ENCODE measurements at regions not wholly inside any gene's neighbourhood (a gene's known extent, or its start where the extent isn't known, plus 50 kb on each side); places are given as distances from the start of the nearest gene placed in this dataset.

- Histone ChIP-seq H3K9me3 (no peaks in the 10 kb centered on the region), H3K4me3 (no peak overlapping the region), H3K27me3 (no peaks in the 10 kb centered on the region), H3K27ac (no peak overlapping the region), H3K4me1 (no peaks in the 10 kb centered on the region), H3K36me3 (no peaks in the 10 kb centered on the region)
- in situ Hi-C loops (cut with MboI; ENCODE audit: low sequenced_read_pairs in 4 of 4): no loop called here
- TF ChIP-seq POLR2A (IDR thresholded peaks at IDR 0.05) (no peak), CTCF (IDR thresholded peaks at IDR 0.05 in 4 of 5, conservative IDR thresholded peaks at IDR 0.05 in 1 of 5) (no peak)
- DNase-seq: no peak
- no peak for ATAC-seq
- intact Hi-C loops (cut with DNase I; ENCODE audit: low total_unique reads): no loop called here
These were observed 470.7 kb upstream of the SLITRK1 start for GRCh38 chr13:84352946-84353345.

GRCh38 chr13:84339456-84339855 is 457.2 kb upstream of the SLITRK1 start:
- in situ Hi-C loops (cut with MboI; ENCODE audit: low sequenced_read_pairs in 4 of 4) (no loop called here), intact Hi-C loops (cut with DNase I; ENCODE audit: low total_unique reads) (no loop called here)
- no peaks in the 10 kb centered on the region for H3K36me3 ChIP-seq
- DNase-seq (no peak), ATAC-seq (no peak)
- no peak overlapping the region for H3K27ac ChIP-seq
- H3K4me1 ChIP-seq: no peaks in the 10 kb centered on the region
- H3K4me3 ChIP-seq: no peak overlapping the region
- H3K27me3 ChIP-seq: no peaks in the 10 kb centered on the region
- TF ChIP-seq POLR2A (IDR thresholded peaks at IDR 0.05): no peak
- H3K9me3 ChIP-seq: no peaks in the 10 kb centered on the region

- Histone ChIP-seq H3K4me3 (no peak overlapping the region), H3K27me3 (no peaks in the 10 kb centered on the region), H3K9me3 (no peaks in the 10 kb centered on the region), H3K4me1 (no peaks in the 10 kb centered on the region), H3K27ac (no peak overlapping the region), H3K36me3 (no peaks in the 10 kb centered on the region)
- TF ChIP-seq POLR2A (IDR thresholded peaks at IDR 0.05) (no peak), CTCF (IDR thresholded peaks at IDR 0.05 in 4 of 5, conservative IDR thresholded peaks at IDR 0.05 in 1 of 5) (no peak)
- intact Hi-C loops (cut with DNase I; ENCODE audit: low total_unique reads) (no loop called here), in situ Hi-C loops (cut with MboI; ENCODE audit: low sequenced_read_pairs in 4 of 4) (no loop called here)
- DNase-seq (no peak), ATAC-seq (no peak)
These were observed 450.1 kb upstream of the SLITRK1 start for GRCh38 chr13:84332346-84332745.

- in situ Hi-C loops (cut with MboI; ENCODE audit: low sequenced_read_pairs in 4 of 4): no loop called here
These were observed 433.3 kb upstream of the SLITRK1 start for GRCh38 chr13:84315527-84315926.

GRCh38 chr13:84303035-84303434 is 420.8 kb upstream of the SLITRK1 start:
- intact Hi-C loops (cut with DNase I; ENCODE audit: low total_unique reads) (no loop called here), in situ Hi-C loops (cut with MboI; ENCODE audit: low sequenced_read_pairs in 4 of 4) (no loop called here)
- ATAC-seq (no peak), DNase-seq (no peak)
- no peaks in the 10 kb centered on the region for H3K36me3 ChIP-seq
- TF ChIP-seq POLR2A (IDR thresholded peaks at IDR 0.05) (no peak), CTCF (IDR thresholded peaks at IDR 0.05 in 4 of 5, conservative IDR thresholded peaks at IDR 0.05 in 1 of 5) (no peak)
- H3K27me3 ChIP-seq: no peaks in the 10 kb centered on the region
- H3K9me3 ChIP-seq: no peaks in the 10 kb centered on the region
- H3K4me3 ChIP-seq: no peak overlapping the region
- H3K4me1 ChIP-seq: no peaks in the 10 kb centered on the region
- H3K27ac ChIP-seq: no peak overlapping the region

More at GRCh38 chr13:84315527-84315926, 433.3 kb upstream of the SLITRK1 start:
- Histone ChIP-seq H3K27ac (no peak overlapping the region), H3K27me3 (no peaks in the 10 kb centered on the region), H3K9me3 (no peaks in the 10 kb centered on the region), H3K4me3 (no peak overlapping the region), H3K36me3 (no peaks in the 10 kb centered on the region), H3K4me1 (no peaks in the 10 kb centered on the region)
- TF ChIP-seq POLR2A (IDR thresholded peaks at IDR 0.05) (no peak), CTCF (IDR thresholded peaks at IDR 0.05 in 4 of 5, conservative IDR thresholded peaks at IDR 0.05 in 1 of 5) (no peak)
- DNase-seq (no peak), ATAC-seq (no peak)
- intact Hi-C loops (cut with DNase I; ENCODE audit: low total_unique reads): no loop called here
